ENCODE measurements at regions not wholly inside any gene's neighbourhood (a gene's known extent, or its start where the extent isn't known, plus 50 kb on each side); places are given as distances from the start of the nearest gene placed in this dataset.

DNA sequence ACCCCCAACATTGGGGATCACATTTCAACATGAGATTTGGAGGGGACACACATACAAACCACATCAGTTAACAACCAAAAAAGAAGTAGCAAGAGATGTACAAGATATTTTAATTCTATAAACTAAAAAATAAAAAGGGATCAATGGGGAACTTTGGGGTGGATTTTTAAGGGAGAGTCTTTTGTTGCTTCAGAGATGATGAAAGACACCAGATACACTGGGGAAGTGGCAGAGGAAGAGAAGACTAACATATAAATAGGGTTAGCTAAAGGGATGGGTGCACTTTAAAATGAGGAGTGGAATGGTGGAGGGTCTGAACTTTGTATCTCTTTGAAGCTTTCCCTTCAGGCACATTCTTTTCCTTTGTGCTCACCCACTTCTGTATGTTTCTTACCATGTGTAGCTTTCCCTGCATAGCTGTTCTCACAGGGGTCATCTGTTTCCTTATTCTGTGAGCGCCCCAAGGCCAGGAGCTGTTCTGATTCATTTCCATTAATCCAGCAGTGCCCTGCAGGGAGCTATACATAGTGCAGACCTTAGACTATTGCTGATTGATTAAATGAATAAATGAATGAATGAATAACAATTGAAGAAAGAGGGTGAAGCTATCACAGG is 531.6 kb upstream of the KLF4 start:
- TF ChIP-seq, protein P1, sequence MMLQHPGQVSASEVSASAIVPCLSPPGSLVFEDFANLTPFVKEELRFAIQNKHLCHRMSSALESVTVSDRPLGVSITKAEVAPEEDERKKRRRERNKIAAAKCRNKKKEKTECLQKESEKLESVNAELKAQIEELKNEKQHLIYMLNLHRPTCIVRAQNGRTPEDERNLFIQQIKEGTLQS (IDR thresholded peaks at IDR 0.05), result no peak
- TF ChIP-seq, protein P2, sequence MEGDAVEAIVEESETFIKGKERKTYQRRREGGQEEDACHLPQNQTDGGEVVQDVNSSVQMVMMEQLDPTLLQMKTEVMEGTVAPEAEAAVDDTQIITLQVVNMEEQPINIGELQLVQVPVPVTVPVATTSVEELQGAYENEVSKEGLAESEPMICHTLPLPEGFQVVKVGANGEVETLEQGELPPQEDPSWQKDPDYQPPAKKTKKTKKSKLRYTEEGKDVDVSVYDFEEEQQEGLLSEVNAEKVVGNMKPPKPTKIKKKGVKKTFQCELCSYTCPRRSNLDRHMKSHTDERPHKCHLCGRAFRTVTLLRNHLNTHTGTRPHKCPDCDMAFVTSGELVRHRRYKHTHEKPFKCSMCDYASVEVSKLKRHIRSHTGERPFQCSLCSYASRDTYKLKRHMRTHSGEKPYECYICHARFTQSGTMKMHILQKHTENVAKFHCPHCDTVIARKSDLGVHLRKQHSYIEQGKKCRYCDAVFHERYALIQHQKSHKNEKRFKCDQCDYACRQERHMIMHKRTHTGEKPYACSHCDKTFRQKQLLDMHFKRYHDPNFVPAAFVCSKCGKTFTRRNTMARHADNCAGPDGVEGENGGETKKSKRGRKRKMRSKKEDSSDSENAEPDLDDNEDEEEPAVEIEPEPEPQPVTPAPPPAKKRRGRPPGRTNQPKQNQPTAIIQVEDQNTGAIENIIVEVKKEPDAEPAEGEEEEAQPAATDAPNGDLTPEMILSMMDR (IDR thresholded peaks at IDR 0.05 in 2 of 3, conservative IDR thresholded peaks at IDR 0.05 in 1 of 3; ENCODE audit: borderline replicate concordance in 1 of 3, insufficient read depth in 1 of 3, low read depth in 2 of 3, low read length in 2 of 3), result no peak
- TF ChIP-seq EZH2 (IDR thresholded peaks at IDR 0.05) (no peak), RAD21 (IDR thresholded peaks at IDR 0.05; ENCODE audit: low read depth) (no peak), SIN3A (IDR thresholded peaks at IDR 0.05; ENCODE audit: low read depth) (no peak), EGR1 (IDR thresholded peaks at IDR 0.05; ENCODE audit: low read depth) (no peak), CEBPB (IDR thresholded peaks at IDR 0.05; ENCODE audit: low read depth) (no peak), EZH2phosphoT487 (IDR thresholded peaks at IDR 0.05; ENCODE audit: borderline replicate concordance) (no peak), SRF (IDR thresholded peaks at IDR 0.05; ENCODE audit: low read depth) (no peak), POLR2AphosphoS5 (IDR thresholded peaks at IDR 0.05; ENCODE audit: low read depth, low read length) (no peak), POLR2A (IDR thresholded peaks at IDR 0.05; ENCODE audit: borderline replicate concordance, extremely low read depth, insufficient read depth, insufficient read length) (no peak), YY1 (IDR thresholded peaks at IDR 0.05; ENCODE audit: extremely low read depth, insufficient replicate concordance, low read depth, low read length) (no peak), JUND (IDR thresholded peaks at IDR 0.05) (no peak)
- TF ChIP-seq, protein P3, sequence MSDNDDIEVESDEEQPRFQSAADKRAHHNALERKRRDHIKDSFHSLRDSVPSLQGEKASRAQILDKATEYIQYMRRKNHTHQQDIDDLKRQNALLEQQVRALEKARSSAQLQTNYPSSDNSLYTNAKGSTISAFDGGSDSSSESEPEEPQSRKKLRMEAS (IDR thresholded peaks at IDR 0.05), result no peak

Measured in HCT116 (cell line).